ENCODE measurements at regions not wholly inside any gene's neighbourhood (a gene's known extent, or its start where the extent isn't known, plus 50 kb on each side); places are given as distances from the start of the nearest gene placed in this dataset.

DNA sequence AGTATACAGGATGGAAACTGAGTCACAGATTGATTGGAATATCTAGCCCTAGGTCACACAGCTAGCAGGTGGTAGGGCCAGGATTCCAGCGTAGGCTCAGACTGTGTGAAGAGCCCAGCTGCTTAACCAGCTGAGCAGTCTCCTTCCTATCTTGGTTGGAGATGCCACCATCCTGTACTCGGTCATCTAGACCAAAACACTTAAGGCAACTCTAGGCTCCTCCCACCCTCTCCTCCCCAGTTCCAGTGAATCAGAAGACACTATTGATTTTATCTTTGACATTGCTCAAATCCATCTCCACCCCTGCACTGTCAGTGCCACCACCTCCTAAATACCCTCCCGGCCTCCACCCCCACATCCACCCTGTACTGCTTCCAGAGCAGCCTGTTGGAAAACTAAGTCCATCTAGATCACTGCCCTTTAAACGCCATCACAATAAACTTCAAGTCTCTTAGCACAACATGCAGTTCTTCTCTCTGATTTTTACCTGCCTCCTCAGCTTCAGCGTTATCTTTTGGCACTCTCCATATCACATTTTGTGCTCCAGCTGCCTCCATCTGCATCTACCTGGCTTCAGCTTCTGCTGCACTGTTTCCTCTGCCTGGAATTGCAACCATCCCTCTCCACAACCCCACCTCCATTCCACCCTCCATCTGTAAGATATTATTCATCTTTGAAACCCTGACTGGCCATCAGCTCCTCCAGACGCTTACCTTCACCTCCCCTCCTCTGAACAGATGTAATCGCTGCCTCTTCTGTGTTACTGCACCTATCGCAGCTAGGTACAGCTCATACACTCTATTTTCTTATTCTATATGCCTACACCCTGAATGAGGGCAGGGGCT is 86.8 kb upstream of the ACP3 start:
- TF ChIP-seq EZH2phosphoT487 (IDR thresholded peaks at IDR 0.05; ENCODE audit: insufficient read depth, low read depth) (no peak), EZH2 (IDR thresholded peaks at IDR 0.05; ENCODE audit: insufficient read depth, poor library complexity, severe bottlenecking) (no peak)

Measured in GM23248 (cell line).